Cardiac septum (tissue), 1 donor: ENCODE measurements at regions not wholly inside any gene's neighbourhood (a gene's known extent, or its start where the extent isn't known, plus 50 kb on each side); places are given as distances from the start of the nearest gene placed in this dataset.

ENCODE experiments used
- DNase-seq: peaks from one replicate; pipeline ENCODE4 v3.0.0-alpha.2; 2020; ENCODE audit warnings: low spot score
- intact Hi-C: fragments of 100-400 bp; cut with DNase I; formaldehyde crosslinking; loops from one replicate; pipeline ENCODE4 v1.14.0; 2022
- donor health status: DM: no; HTN: no; CAD: no.

- DNase-seq = no peak
- intact Hi-C loops = no loop called here
These were observed 362.5 kb upstream of the ZNF717 start for GRCh38 chr3:76147846-76148245.

DNA sequence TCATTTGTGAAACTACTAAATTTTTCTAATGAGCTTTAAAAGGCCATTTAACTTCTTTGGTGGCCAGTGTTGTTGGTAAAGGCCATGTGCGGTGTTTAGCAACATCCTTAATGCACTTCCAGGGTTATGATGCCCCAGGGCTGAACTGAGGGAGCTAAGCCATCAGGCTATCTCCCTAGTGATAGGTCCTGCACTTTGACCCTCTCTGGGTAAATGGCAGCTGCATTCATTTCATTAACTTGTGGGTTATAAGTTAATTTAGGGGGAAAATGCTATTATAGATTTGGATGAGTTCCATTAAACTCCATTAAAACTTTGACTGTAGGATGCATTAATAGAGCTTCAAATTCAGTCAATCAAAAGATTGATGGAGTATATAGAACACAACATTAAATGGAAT, 366.7 kb upstream of the ZNF717 start:
- DNase-seq = no peak

GRCh38 chr3:76161856-76162255, 376.5 kb upstream of the ZNF717 start:
- intact Hi-C loops = no loop called here
- DNase-seq = no peak

More for the DNA sequence above, 366.7 kb upstream of the ZNF717 start:
- intact Hi-C loops = no loop called here

- intact Hi-C loops = no loop called here
- DNase-seq = no peak
These were observed 386.3 kb upstream of the ZNF717 start for GRCh38 chr3:76171647-76172046.

GRCh38 chr3:76177610-76178009, 392.3 kb upstream of the ZNF717 start:
- no peak for DNase-seq

DNA sequence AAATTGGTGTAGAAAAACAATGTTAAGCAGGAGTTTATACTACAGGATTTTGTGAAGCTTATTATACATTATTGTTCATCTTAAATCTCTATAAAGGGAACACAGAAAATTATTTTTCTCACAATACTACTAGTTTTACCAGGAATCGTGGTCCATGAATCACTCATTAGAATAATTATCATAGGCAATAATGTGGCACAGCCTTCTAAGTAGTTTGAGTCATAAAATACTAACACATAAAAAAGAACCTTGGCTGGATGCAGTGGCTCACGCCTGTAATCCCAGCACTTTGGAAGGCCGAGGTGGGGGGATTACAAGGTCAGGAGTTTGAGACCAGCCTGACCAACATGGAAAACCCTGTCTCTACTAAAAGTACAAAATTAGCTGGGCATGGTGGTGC, 393.1 kb upstream of the ZNF717 start:
- intact Hi-C loops = no loop called here
- no peak for DNase-seq

More at GRCh38 chr3:76177610-76178009, 392.3 kb upstream of the ZNF717 start:
- intact Hi-C loops = no loop called here

- intact Hi-C loops = no loop called here
- no peak for DNase-seq
These were observed 395.9 kb upstream of the ZNF717 start for GRCh38 chr3:76181213-76181612.

DNA sequence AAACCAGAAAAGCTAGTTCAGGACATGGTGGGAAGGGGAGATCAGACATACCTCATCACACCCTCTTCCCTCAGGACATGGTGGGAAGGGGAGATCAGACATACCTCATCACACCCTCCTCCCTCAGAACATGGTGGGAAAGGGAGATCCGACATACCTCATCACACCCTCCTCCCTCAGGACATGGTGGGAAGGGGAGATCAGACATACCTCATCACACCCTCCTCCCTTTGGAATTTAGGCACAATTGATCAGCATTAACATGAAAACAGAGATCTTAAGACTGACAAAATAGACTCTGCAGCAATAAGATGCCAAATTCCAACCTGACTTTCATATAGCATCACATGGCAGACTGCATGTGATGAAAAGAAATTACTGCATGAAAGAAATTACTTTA, 412.7 kb upstream of the ZNF717 start:
- intact Hi-C loops = no loop called here
- no peak for DNase-seq

- intact Hi-C loops = no loop called here
- no peak for DNase-seq
These were observed 414.0 kb upstream of the ZNF717 start for GRCh38 chr3:76199382-76199781.

- intact Hi-C loops = no loop called here
- no peak for DNase-seq
These were observed 418.2 kb upstream of the ZNF717 start for GRCh38 chr3:76203578-76203977.

DNA sequence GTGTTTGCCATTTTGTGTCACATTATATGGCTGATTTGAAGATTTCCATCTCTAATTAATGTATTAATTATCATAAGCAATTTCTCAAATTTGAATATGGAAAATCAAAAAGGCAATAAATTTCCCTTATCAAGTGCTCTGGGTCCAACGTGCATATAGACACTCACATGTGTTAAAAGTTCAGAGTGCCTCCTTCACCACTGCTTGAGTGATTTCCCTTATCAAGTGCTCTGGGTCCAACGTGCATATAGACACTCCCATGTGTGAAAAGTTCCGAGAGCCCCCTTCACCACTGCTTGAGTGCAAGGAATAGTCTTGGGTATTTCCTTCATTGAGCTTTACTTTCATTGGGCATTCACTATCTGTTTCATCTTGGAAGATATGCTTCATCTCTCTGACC, 421.0 kb upstream of the ZNF717 start:
- intact Hi-C loops = no loop called here

GRCh38 chr3:76212679-76213078, 427.3 kb upstream of the ZNF717 start:
- intact Hi-C loops = no loop called here
- no peak for DNase-seq

More for the DNA sequence above, 421.0 kb upstream of the ZNF717 start:
- DNase-seq = no peak

DNA sequence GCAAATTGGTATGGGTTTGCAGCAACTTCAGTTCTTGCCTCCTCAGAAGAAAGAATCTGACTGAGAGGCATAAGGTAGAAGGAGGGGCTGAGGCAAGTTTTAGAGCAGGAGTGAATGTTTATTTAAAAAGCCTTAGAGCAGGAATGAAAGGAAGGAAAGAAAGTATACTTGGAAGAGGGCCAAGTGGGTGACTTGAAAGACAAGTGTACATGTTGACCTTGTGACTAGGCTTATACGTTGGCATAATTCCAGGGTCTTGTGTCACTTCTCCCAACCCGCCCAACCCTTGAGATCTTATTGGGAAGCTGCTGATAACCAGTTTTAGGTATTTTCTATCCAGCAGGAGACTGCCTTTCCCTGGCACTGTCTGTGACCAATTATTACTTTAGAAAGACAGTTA, 436.9 kb upstream of the ZNF717 start:
- DNase-seq = no peak
- intact Hi-C loops = no loop called here

- no peak for DNase-seq
- intact Hi-C loops = no loop called here
These were observed 445.9 kb upstream of the ZNF717 start for GRCh38 chr3:76231258-76231657.

DNA sequence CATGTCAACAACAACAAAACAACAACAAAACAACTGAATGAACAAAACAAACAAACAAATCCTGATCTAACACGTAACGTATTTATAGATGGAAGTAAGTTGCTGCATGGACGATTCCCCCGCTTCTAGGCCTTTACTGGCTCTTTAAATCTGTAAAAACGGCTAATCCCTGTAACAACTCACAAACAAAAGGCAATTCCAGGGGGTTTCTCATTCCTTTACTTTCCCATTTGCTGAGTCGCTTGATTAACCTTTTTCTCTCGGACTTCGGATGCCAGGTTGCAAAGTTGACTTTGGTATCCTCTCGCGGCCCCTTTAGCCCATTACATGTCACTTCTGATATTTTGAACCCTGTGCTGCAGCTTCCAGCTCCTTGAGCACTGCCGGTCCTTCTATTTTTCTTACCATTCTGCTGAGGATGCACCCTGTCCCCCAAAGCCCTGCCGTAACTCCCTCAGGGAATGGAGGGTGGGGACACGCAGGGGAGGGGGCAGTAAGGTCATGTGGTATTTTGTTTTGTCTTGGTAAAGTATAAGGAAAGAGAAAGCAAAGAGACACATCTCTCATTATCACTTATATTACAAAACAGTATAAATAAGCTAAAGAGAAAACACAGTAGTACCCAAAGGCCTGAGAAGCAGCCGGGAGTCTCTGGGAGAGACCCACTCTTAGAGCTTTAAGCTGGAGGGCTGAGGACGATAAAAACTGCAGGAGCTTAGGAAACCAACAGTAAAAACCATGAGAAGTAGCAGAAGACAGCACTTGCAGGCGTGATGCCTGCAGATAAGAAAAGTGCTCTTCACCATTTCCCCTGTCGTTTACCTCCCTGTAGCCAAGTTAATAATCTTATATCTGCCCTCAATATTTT, 457.8 kb upstream of the ZNF717 start:
- intact Hi-C loops = no loop called here
- DNase-seq = no peak

- intact Hi-C loops = no loop called here
- no peak for DNase-seq
These were observed 459.7 kb upstream of the ZNF717 start for GRCh38 chr3:76245073-76245472.

GRCh38 chr3:76245622-76246021, 460.3 kb upstream of the ZNF717 start:
- intact Hi-C loops = no loop called here
- no peak for DNase-seq

DNA sequence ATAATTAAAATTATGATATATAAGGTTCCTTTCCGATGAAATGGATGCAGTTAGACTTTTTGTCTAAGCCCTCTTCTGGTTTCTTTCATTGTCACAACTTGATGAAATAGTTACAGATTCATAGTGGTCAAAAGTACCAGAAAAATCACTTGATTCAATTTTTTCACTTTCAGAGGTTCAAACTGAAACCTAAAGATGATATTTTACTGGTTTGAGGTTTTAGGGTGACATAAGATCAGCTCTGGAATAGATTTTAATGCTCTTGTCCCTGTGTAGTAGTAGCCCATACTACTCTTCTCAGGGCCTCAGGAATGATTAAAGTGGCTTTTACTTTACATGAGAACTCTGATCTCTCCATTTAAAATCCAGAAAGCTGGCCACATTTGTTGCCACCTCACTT, 479.1 kb upstream of the ZNF717 start:
- DNase-seq = no peak
- intact Hi-C loops = no loop called here

DNA sequence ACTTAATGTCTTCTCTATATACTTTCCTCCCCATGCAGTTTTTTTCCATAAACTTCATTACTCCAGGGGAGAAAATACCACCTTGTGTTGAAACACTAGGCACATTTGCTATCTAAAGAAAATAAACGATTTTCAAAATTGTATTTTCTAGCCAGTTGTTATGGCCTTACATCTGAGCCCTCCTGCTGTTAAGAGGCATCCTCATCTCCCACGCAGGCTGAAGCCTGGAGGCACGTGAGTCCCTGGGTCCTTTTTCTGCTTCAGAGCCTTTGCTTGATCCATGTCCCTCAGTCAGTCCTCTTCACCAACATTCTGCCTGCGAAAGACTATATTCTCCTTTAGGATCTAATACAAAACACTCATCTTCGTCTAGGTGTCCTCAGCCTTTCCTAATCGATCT, 479.6 kb upstream of the ZNF717 start:
- intact Hi-C loops = no loop called here
- DNase-seq = no peak

DNA sequence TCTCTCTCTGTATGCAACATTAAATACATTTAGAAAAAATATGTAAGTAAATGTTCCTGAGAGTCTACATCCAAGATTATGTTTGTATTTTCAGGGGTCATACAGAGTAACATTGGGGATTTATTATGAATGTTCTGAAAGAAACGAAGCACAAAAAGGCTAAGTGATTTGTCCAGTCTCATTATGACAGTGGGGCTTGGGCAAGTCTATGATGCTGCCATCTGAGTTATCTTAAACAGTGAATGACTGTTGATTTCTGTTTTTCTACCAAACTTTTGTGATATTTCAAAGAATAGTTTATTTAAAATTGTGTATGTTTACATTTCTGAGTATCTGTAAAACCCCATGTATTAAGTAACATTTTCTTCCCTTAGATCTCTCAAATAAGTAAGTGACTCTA, 481.2 kb upstream of the ZNF717 start:
- DNase-seq = no peak

GRCh38 chr3:76267851-76268380, 482.6 kb upstream of the ZNF717 start:
- no peak for DNase-seq
- intact Hi-C loops = no loop called here

More for the DNA sequence above, 481.2 kb upstream of the ZNF717 start:
- intact Hi-C loops = no loop called here
